Neural progenitor cell (in vitro differentiated cells): ENCODE measurements at regions not wholly inside any gene's neighbourhood (a gene's known extent, or its start where the extent isn't known, plus 50 kb on each side); places are given as distances from the start of the nearest gene placed in this dataset.

Experiments
- EZH2 ChIP-seq: fragments of 200-600 bp; sonication (generic); IDR thresholded peaks from 2 replicates; pipeline ENCODE4 v1.6.1; 2017; ENCODE audit warnings: antibody characterized with exemption, mild to moderate bottlenecking, moderate library complexity
- EZH2phosphoT487 ChIP-seq: fragments of 200-600 bp; sonication (generic); IDR thresholded peaks from 2 replicates; pipeline ENCODE4 v1.6.1; 2017; ENCODE audit warnings: antibody characterized with exemption
- TF ChIP-seq, protein P1 (sequence below): fragments of 200-600 bp; sonication (generic); IDR thresholded peaks from 2 replicates; pipeline ENCODE4 v1.5.1; 2017; ENCODE audit warnings: antibody characterized with exemption, mild to moderate bottlenecking

DNA sequence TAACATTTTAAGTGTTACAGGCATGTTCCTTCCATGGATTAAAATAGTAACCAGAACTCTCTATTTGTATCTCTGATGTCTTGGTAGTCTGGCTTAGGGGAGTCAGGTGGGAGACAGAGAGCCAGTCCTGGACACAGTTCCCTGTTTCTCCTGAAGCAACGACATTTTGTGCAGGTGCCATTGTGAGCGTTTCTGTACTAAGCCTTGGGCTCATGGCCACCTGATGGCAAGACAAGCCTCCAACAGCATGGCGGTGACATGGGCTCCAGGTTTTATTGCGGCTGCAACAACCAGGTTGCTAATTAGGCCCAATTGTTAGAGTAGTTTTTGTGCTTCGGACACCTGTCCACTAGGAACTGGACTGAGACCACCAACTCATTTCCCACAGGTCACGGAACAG is 105.3 kb downstream of the PRDM13 start:
- TF ChIP-seq, protein P1, sequence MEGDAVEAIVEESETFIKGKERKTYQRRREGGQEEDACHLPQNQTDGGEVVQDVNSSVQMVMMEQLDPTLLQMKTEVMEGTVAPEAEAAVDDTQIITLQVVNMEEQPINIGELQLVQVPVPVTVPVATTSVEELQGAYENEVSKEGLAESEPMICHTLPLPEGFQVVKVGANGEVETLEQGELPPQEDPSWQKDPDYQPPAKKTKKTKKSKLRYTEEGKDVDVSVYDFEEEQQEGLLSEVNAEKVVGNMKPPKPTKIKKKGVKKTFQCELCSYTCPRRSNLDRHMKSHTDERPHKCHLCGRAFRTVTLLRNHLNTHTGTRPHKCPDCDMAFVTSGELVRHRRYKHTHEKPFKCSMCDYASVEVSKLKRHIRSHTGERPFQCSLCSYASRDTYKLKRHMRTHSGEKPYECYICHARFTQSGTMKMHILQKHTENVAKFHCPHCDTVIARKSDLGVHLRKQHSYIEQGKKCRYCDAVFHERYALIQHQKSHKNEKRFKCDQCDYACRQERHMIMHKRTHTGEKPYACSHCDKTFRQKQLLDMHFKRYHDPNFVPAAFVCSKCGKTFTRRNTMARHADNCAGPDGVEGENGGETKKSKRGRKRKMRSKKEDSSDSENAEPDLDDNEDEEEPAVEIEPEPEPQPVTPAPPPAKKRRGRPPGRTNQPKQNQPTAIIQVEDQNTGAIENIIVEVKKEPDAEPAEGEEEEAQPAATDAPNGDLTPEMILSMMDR: no peak
- no peak for TF ChIP-seq EZH2
- no peak for TF ChIP-seq EZH2phosphoT487
